GM12865 (cell line): ENCODE measurements at regions not wholly inside any gene's neighbourhood (a gene's known extent, or its start where the extent isn't known, plus 50 kb on each side); places are given as distances from the start of the nearest gene placed in this dataset.
"Not testable (repeated sequence)": the region's sequence is repeated elsewhere in the genome, so short reads cannot be mapped to it uniquely, and the experiment has no call there.

ENCODE experiments used
- DNase-seq: peaks from one replicate; pipeline ENCODE4 v3.0.0; 2010; ENCODE audit warnings: low read depth
- H3K4me3 ChIP-seq: 2 replicates; pipeline ENCODE4 v1.5.1; 2011; ENCODE audit warnings: mild to moderate bottlenecking, low read depth, low read length, control low read depth
- TF ChIP-seq, protein P1 (sequence below): IDR thresholded peaks from 2 replicates; pipeline ENCODE4 v1.5.1; 2011; ENCODE audit warnings: low read length, control low read depth, low read depth, inconsistent platforms; ENCODE audit not compliant: insufficient read depth; ENCODE audit errors: missing control alignments

DNA sequence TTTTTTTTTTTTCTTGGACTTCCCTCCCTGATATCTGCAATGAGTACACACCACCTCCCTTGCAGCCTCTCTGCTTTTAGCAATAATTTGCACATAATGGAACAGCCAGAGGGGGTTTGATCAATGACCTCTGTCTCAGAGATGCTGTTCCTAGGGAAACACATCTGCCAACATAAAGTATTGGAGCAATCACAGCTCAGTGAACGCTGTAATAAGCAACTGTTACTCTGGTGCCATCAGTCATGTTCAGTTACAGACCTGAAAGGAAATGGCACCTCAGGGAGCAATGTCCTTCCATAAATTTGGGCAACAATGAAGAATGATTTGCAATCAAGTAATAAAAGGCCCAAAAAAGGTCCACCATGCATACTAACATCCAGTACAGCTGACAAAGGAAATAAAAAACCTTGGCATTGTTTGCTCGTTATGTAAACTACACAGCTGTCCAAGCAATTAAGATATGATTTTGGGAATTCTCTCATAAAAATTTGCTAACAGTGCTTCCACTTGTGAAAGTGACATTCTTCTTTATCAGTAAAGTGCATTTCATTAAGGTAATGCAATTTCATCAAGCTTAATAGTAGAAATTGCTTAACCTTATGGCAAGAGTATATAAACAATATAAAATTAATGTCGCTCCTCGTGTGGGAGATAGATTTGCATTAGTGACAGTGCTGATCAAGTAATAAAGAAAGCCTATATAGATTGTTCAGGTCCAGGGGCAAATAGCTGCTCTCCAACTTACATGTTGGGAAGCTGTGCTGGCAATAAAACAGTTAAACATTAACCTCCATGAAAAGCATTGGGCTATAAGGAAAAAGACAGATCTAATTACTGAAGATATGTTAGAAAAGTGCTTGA, 167.8 kb downstream of the RASEF start:
- no peak for DNase-seq
- TF ChIP-seq, protein P1, sequence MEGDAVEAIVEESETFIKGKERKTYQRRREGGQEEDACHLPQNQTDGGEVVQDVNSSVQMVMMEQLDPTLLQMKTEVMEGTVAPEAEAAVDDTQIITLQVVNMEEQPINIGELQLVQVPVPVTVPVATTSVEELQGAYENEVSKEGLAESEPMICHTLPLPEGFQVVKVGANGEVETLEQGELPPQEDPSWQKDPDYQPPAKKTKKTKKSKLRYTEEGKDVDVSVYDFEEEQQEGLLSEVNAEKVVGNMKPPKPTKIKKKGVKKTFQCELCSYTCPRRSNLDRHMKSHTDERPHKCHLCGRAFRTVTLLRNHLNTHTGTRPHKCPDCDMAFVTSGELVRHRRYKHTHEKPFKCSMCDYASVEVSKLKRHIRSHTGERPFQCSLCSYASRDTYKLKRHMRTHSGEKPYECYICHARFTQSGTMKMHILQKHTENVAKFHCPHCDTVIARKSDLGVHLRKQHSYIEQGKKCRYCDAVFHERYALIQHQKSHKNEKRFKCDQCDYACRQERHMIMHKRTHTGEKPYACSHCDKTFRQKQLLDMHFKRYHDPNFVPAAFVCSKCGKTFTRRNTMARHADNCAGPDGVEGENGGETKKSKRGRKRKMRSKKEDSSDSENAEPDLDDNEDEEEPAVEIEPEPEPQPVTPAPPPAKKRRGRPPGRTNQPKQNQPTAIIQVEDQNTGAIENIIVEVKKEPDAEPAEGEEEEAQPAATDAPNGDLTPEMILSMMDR = no peak
- no peak overlapping the region for H3K4me3 ChIP-seq

DNA sequence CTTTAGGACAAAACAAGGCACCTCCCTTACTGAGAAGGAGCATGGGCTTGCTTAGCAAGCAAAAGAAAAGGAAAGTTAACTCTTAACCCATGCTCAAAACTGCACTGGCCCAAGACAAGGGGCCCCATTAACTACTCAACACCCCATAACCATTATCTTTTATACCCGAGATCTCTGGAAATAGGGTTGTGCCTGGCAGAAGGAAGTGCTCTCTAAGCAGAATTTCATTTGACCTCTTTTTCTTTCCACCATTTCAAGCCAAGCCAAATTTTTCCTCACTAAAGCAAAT, 167.2 kb downstream of the RASEF start:
- DNase-seq = no peak
- TF ChIP-seq, protein P1 = no peak
- no peak overlapping the region for H3K4me3 ChIP-seq

DNA sequence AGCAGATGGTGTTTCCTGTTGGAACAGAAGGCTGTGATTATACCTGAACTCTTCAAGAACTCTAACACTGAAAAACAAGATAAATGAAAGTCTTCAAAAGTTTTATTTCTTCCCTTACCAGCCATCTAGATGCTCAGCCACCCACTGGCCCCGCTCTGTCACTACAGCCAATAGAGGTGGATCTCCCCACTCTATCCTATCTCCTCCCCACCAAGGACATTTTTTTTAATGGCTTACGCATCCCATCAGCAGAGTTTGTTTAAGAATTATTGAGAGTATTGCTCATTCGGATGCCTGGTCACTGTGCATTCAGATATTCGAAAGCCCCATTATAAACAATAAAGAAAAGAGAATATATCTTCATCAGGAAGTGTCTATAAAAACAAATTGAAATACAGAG, 159.4 kb downstream of the RASEF start:
- H3K4me3 ChIP-seq = no peak overlapping the region
- no peak for DNase-seq
- TF ChIP-seq, protein P1 = no peak

DNA sequence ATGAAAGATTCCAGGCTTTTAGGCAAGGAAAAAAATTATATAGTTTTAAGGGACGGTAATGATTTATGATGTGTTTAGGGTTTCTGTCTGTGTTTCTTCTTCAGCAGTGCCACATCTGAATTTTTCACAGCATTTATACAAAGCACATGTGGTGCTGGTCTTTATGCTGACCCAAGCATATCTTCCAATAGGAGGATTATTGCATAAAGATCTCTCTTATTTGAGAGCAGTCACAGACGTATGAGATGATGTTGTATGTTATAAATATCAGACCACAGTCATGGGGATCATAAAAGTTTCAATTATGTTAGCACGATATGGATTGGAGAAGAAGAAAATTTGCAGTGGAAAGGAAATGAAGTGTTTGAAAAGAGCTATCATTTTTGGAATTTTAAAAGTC, 150.9 kb downstream of the RASEF start:
- TF ChIP-seq, protein P1 = no peak
- no peak for DNase-seq
- H3K4me3 ChIP-seq = no peak overlapping the region

DNA sequence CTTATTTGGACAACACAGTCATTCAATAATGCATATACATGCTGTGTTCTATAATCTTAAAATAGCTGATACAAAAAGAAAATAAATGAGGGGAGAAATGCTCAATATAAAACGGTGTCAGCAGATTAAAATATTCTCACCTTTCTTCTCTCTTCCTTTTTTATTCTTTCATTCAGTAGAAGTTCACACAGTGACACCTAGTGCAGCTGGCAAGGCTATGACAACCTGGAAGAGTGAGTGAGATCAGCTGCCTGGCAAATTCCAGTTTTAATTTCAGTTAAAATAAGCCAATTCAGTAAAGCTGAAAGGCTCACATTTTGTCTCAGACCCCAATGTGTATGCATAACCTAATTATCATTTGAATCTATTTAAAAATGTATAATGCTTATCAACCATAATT, 150.3 kb downstream of the RASEF start:
- H3K4me3 ChIP-seq = no peak overlapping the region
- TF ChIP-seq, protein P1 = no peak
- no peak for DNase-seq

DNA sequence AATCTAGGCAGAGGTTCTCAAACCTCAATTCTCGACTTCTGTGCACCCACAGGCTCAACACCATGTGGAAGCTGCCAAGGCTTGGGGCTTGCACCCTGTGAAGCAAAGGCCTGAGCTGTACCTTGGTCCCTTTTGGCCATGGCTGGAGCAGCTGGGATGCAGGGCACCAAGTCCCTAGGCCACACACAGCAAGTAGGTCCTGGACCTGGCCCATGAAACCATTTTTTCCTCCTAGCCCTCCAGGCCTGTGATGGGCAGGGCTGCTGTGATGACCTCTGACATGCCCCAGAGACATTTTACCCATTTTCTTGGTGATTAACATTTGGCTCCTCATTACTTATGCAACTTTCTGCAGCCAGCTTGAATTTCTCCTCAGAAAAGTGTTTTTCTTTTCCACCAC, 146.7 kb downstream of the RASEF start:
- H3K4me3 ChIP-seq, DNase-seq: not testable (repeated sequence)

DNA sequence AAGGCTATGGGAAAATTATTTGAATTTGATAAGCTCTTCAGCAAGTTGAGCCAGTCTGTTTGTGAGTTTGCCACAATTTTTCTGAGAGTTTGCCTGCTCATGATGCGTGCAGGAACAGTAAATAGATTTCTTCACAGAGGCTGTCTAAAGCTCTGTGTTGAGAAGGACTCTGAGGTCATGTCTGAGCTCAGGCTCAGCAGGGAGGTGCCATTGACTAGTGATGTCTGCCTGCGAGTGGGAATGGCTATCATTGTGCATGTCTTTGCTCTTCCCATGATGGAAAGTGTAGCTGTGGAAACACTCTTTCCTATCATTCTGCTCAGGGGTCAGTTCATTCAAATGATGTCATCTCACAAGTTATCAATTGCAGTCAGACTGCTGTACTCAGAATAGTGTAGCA, 142.8 kb downstream of the RASEF start:
- TF ChIP-seq, protein P1 = no peak
- no peak overlapping the region for H3K4me3 ChIP-seq
- no peak for DNase-seq
